ENCODE measurements at regions not wholly inside any gene's neighbourhood (a gene's known extent, or its start where the extent isn't known, plus 50 kb on each side); places are given as distances from the start of the nearest gene placed in this dataset.

GRCh38 chr7:159238541-159238940, 93.9 kb upstream of the VIPR2 start:
- H3K4me2 ChIP-seq (ENCODE audit: low read depth, low read length) = no peak overlapping the region
- H4K20me1 ChIP-seq (ENCODE audit: insufficient read depth, low read length) = no peaks in the 10 kb centered on the region
- no peak overlapping the region for H3K4me3 ChIP-seq (replicated peaks in 1 of 3; ENCODE audit: insufficient read depth in 1 of 3, low read depth in 2 of 3, low read length in 3 of 3)
- FAIRE-seq (no peak), ATAC-seq (no peak), DNase-seq (ENCODE audit: low spot score) (no peak)
- H3K79me2 ChIP-seq (ENCODE audit: insufficient read depth, low read length) = no peaks in the 10 kb centered on the region
- H3K9ac ChIP-seq (ENCODE audit: insufficient read depth, low read depth, low read length) = no peak overlapping the region
- H3K4me1 ChIP-seq (ENCODE audit: insufficient read depth, low read length) = no peaks in the 10 kb centered on the region
- no peaks in the 10 kb centered on the region for H3K9me3 ChIP-seq (ENCODE audit: low read length)
- intact Hi-C loops (cut with micrococcal nuclease; ENCODE audit: unreplicated experiment) = no loop called here
- ChIA-PET POLR2A (no interaction called here), CTCF (ENCODE audit: low intra/inter-chr PET ratio, low total read pairs) (no interaction called here)
- H3K27ac ChIP-seq (ENCODE audit: extremely low read length, insufficient read depth, low read length) = no peak overlapping the region
- H2AFZ ChIP-seq (ENCODE audit: low read length) = no peak overlapping the region
- no peak for TF ChIP-seq ETV5 (CRISPR knock-in tag; IDR thresholded peaks at IDR 0.05; ENCODE audit: borderline replicate concordance)
- no peak for TF ChIP-seq ZHX2 (IDR thresholded peaks at IDR 0.05; ENCODE audit: low read depth)
- no peak for TF ChIP-seq ZHX2 (CRISPR knock-in tag; IDR thresholded peaks at IDR 0.05; ENCODE audit: borderline replicate concordance)
- no peak for TF ChIP-seq CREB3 (CRISPR knock-in tag; IDR thresholded peaks at IDR 0.05)
- peaks cover 0 to 19% of the 10 kb centered on the region in 2 experiments; a peak in 2 of 5 replicates for H3K27me3 ChIP-seq (ENCODE audit: control insufficient read depth in 1 of 2, insufficient read depth in 2 of 2, low read length in 2 of 2)
- in situ Hi-C loops (cut with HindIII; ENCODE audit: extremely low pct_ligation_motif_present, low pct_unique_long_range_greater_than_20kb) = no loop called here
- WGBS (ENCODE audit: low lambda C conversion rate) = 0% methylated on average over 1 of the region's 1 CpG
- no TSS peak for BruUV-seq (replicated peaks)
- H3K36me3 ChIP-seq (replicated peaks in 1 of 2; ENCODE audit: control insufficient read depth in 1 of 2, insufficient read depth in 2 of 2, low read length in 2 of 2) = no peaks in the 10 kb centered on the region
